Gastrocnemius medialis (tissue), 4 donors: ENCODE measurements at regions not wholly inside any gene's neighbourhood (a gene's known extent, or its start where the extent isn't known, plus 50 kb on each side); places are given as distances from the start of the nearest gene placed in this dataset.

ENCODE experiments used
- ATAC-seq, 2 donors: fragments of 150-250 bp; one replicate each; pipeline ENCODE4 v1.9.1; 2016
- DNase-seq, 2 donors: peaks; one replicate each; pipeline ENCODE4 v3.0.0-alpha.2; 2019
- H3K27ac ChIP-seq, 4 donors: fragments of 200-600 bp; sonication (generic); 1 replicate in 1 of 4; 2 replicates in 3 of 4; pipeline ENCODE4 v1.5.1; 2016 to 2018; ENCODE audit warnings: mild to moderate bottlenecking in 2 of 4, moderate library complexity in 1 of 4
- H3K27me3 ChIP-seq, 3 donors: fragments of 200-600 bp; sonication (generic) in 2 of 3; 1 replicate in 1 of 3; 2 replicates in 2 of 3; pipeline versions ENCODE4 v1.5.1 to v1.6.0; 2016 to 2019; ENCODE audit warnings: mild to moderate bottlenecking in 1 of 3, moderate library complexity in 1 of 3
- H3K36me3 ChIP-seq, 2 donors: fragments of 200-600 bp; sonication (generic) in 1 of 2; one replicate each; pipeline ENCODE4 v1.5.1; 2017 to 2018
- H3K4me1 ChIP-seq, 2 donors: fragments of 200-600 bp; sonication (generic) in 1 of 2; one replicate each; pipeline ENCODE4 v1.5.1; 2016 to 2017; ENCODE audit warnings: mild to moderate bottlenecking in 2 of 2
- H3K4me3 ChIP-seq, 4 donors: fragments of 200-600 bp; sonication (generic) in 3 of 4; 1 replicate in 1 of 4; 2 replicates in 3 of 4; pipeline ENCODE4 v1.5.1; 2016 to 2019; ENCODE audit warnings: mild to moderate bottlenecking in 2 of 4
- H3K9me3 ChIP-seq, 3 donors: fragments of 200-600 bp; sonication (generic) in 2 of 3; 1 replicate in 1 of 3; 2 replicates in 2 of 3; pipeline ENCODE4 v1.5.1; 2016 to 2019
- POLR2A ChIP-seq, 2 donors: fragments of 450-650 bp; IDR thresholded peaks; one replicate each; pipeline ENCODE4 v1.6.1; 2017; ENCODE audit warnings: antibody characterized with exemption in 2 of 2, mild to moderate bottlenecking in 2 of 2, moderate library complexity in 2 of 2
- in situ Hi-C, 4 donors: fragments of 200-750 bp; cut with MboI; loops; one replicate each; pipeline versions ENCODE4 v1.15.0 to v1.8.0; 2017; ENCODE audit warnings: low sequenced_read_pairs in 4 of 4
- intact Hi-C: fragments of 100-400 bp; cut with DNase I; formaldehyde crosslinking; loops from one replicate; pipeline ENCODE4 v1.15.1; 2023; ENCODE audit warnings: low total_unique reads
- TF ChIP-seq, protein P1 (sequence below), 5 experiments: fragments of 450-650 bp in 3 of 5; fragments of 200-600 bp in 2 of 5; sonication (generic) in 2 of 5; IDR thresholded peaks in 4 of 5; conservative IDR thresholded peaks in 1 of 5; 1 replicate in 4 of 5; 2 replicates in 1 of 5; pipeline ENCODE4 v1.5.1; 2016 to 2019; ENCODE audit warnings: antibody characterized with exemption in 5 of 5, mild to moderate bottlenecking in 3 of 5, moderate library complexity in 3 of 5

DNA sequence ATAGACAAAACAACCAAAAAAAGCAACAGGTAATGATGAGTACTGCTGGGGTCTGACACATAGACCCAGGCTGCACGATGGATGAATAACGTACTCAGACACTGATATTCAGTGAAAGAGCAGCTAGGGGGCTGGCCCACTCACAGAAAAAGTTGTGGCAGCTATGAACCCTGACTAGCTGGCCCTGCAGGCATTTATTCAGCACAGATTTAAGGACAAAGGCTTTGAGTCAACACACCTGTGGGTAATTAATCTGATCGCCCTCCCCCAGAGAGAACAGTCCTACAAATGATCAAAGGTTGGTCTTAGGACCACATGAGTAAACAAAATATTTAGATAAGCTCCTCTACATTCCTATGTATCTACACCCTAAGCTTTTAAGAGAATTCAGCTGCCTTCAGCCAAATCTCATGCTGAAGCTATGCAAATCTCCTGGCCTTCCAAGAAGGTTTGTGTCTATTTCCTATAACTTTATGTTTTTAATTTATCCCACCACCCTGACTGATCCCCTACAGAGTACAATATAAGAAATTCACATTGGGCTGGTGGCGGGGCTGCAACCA lies 81.7 kb upstream of the NXT1 start:
- TF ChIP-seq POLR2A (IDR thresholded peaks at IDR 0.05) = no peak
- TF ChIP-seq, protein P1, sequence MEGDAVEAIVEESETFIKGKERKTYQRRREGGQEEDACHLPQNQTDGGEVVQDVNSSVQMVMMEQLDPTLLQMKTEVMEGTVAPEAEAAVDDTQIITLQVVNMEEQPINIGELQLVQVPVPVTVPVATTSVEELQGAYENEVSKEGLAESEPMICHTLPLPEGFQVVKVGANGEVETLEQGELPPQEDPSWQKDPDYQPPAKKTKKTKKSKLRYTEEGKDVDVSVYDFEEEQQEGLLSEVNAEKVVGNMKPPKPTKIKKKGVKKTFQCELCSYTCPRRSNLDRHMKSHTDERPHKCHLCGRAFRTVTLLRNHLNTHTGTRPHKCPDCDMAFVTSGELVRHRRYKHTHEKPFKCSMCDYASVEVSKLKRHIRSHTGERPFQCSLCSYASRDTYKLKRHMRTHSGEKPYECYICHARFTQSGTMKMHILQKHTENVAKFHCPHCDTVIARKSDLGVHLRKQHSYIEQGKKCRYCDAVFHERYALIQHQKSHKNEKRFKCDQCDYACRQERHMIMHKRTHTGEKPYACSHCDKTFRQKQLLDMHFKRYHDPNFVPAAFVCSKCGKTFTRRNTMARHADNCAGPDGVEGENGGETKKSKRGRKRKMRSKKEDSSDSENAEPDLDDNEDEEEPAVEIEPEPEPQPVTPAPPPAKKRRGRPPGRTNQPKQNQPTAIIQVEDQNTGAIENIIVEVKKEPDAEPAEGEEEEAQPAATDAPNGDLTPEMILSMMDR (IDR thresholded peaks at IDR 0.05 in 4 of 5, conservative IDR thresholded peaks at IDR 0.05 in 1 of 5) = no peak
- in situ Hi-C loops = no loop called here
- Histone ChIP-seq H3K4me3 (no peak overlapping the region), H3K9me3 (no peaks in the 10 kb centered on the region), H3K27me3 (no peaks in the 10 kb centered on the region), H3K27ac (peak overlapping the region in 3 of 4 donors; percentile 52 to 79 (median 63)), H3K4me1 (peaks cover 0 to 4% of the 10 kb centered on the region in 2 donors), H3K36me3 (no peaks in the 10 kb centered on the region)
- ATAC-seq (no peak), DNase-seq (no peak)
- intact Hi-C loops = no loop called here

DNA sequence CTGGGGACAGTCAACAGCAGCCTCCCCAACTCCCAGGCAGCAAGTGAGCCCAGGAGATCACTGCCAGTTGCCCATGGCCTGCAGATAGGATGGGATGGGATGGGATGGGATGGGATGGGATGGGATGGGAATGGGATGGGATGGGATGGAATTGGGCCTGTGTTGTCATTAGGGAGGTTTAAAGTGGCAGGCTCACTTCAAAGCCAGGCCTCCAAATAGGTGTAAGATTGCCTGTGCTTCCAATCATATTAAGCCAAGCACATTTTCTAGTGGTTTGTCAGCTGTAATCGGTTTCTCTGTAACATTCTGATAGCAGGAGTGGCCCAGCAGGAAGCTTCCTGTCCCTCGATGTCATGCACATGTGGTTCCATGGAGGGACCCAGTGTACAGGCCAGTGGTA lies 82.7 kb upstream of the NXT1 start:
- in situ Hi-C loops = no loop called here
- ATAC-seq (no peak), DNase-seq (no peak)
- Histone ChIP-seq H3K27ac (no peak overlapping the region), H3K9me3 (no peaks in the 10 kb centered on the region), H3K4me3 (no peak overlapping the region), H3K27me3 (no peaks in the 10 kb centered on the region), H3K36me3 (no peaks in the 10 kb centered on the region), H3K4me1 (peaks cover 0 to 4% of the 10 kb centered on the region in 2 donors)
- TF ChIP-seq POLR2A (IDR thresholded peaks at IDR 0.05) = no peak
- TF ChIP-seq, protein P1 (IDR thresholded peaks at IDR 0.05 in 4 of 5, conservative IDR thresholded peaks at IDR 0.05 in 1 of 5) = no peak
- intact Hi-C loops = no loop called here

DNA sequence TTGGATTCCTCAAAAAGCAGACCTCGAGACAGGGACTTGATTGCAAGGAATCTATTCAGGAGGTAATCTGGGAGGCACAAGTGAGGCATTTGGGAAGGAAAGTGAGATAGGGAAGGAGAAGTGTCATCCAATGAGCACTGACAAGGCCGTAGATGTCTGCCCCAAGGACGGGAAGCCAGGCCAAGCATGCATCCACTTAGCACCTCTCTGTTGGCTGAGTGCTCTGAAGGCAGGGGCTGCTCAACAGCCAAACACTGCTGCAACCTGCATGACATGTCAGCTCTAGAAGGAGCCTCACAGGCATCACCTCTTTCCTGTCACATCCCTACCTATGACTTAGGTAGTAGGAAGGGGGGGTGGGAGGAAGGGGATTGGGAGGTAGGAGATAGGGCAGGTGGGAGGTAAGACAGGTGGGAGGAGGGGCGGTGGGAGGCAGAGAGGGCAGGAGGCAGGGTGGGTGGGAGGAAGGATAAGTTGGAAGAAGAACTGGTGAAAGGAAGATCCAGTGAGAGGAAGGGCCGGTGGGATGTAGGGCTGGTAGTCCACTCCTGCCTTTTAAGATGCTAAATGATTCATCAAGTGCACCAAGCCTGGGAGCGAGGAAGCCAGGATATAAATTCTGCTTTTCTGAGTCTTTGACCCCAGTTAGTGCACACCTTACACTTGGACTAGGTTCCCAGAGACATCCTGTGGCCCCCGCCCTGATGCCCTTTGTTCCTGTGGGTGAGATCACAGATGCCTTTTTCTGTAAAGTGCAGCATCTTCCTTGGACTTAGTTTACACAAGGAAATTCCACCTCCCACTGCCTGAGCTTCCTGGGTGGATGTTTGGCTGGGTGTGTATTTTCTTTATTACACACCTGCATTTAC lies 83.8 kb upstream of the NXT1 start:
- TF ChIP-seq POLR2A (IDR thresholded peaks at IDR 0.05) = no peak
- TF ChIP-seq, protein P1 (IDR thresholded peaks at IDR 0.05 in 4 of 5, conservative IDR thresholded peaks at IDR 0.05 in 1 of 5) = no peak
- ATAC-seq (no peak), DNase-seq (no peak)
- Histone ChIP-seq H3K4me3 (no peak overlapping the region), H3K4me1 (peaks cover 0 to 4% of the 10 kb centered on the region in 2 donors), H3K9me3 (no peaks in the 10 kb centered on the region), H3K27ac (no peak overlapping the region), H3K36me3 (no peaks in the 10 kb centered on the region), H3K27me3 (no peaks in the 10 kb centered on the region)
- in situ Hi-C loops (no loop called here), intact Hi-C loops (no loop called here)

DNA sequence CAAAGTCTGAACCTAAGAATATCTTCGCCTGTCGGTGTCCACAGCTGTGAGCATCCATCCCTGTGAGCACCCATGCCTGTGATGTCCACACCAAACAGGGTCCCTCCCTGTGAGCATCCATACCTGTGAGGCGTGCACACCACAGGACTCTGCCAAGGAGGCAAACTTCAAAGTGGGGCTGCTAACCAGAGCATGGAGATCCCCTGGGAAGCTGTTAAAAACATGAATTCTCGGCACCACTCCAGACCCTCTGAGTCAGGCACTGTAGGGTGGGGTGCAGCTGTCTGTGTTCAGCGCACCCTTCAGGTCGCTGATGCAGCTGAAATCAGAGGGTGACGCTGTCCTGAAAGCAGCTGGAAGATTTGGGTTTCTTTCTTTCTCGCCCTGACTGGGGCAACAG lies 85.4 kb upstream of the NXT1 start:
- no peak overlapping the region for H3K27ac ChIP-seq
- H3K4me1 ChIP-seq = peaks cover 0 to 4% of the 10 kb centered on the region in 2 donors
- no peaks in the 10 kb centered on the region for H3K36me3 ChIP-seq
- H3K4me3 ChIP-seq = no peak overlapping the region
- no peaks in the 10 kb centered on the region for H3K9me3 ChIP-seq
- in situ Hi-C loops = no loop called here
- TF ChIP-seq, protein P1 (IDR thresholded peaks at IDR 0.05 in 4 of 5, conservative IDR thresholded peaks at IDR 0.05 in 1 of 5) = no peak
- no peak for TF ChIP-seq POLR2A (IDR thresholded peaks at IDR 0.05)
- H3K27me3 ChIP-seq = no peaks in the 10 kb centered on the region
- intact Hi-C loops = no loop called here
- ATAC-seq (no peak), DNase-seq (no peak)
